Activated T-helper 1 cell treated with anti-CD3 and anti-CD28 coated beads, Interleukin-2, amount 50 U/mL, for 16 hours (primary cell): ENCODE measurements at regions not wholly inside any gene's neighbourhood (a gene's known extent, or its start where the extent isn't known, plus 50 kb on each side); places are given as distances from the start of the nearest gene placed in this dataset.

Experiments
- DNase-seq, 2 donors: peaks; one replicate each; pipeline ENCODE4 v3.0.0-alpha.2; 2020; ENCODE audit warnings: low read depth in 1 of 2, low spot score in 1 of 2

DNA sequence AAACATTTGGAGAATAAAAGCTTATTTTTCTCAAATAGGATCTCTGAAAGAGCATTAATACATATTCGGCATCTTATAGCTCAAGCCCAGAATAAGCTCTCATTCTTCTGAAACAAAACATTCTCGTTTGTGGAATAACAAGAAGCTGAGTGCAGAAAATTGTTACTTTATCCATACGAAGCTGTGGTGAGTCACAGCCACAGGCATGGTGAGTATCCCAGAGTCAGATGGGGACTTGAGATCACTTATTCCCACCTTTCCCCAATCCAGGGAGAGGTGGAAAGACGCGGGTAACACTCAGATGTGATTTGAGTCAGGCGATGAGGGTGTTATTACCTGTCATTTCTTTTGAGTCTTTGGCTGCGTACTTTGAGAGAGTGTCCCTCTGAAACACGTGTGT lies 214.6 kb upstream of the TMEM132C start:
- no peak for DNase-seq

GRCh38 chr12:128052777-128053176 lies 214.2 kb upstream of the TMEM132C start:
- DNase-seq: no peak

- no peak for DNase-seq
Measured at GRCh38 chr12:128055567-128055966, 211.4 kb upstream of the TMEM132C start.

- no peak for DNase-seq
Measured at GRCh38 chr12:128056136-128056801, 210.7 kb upstream of the TMEM132C start.

DNA sequence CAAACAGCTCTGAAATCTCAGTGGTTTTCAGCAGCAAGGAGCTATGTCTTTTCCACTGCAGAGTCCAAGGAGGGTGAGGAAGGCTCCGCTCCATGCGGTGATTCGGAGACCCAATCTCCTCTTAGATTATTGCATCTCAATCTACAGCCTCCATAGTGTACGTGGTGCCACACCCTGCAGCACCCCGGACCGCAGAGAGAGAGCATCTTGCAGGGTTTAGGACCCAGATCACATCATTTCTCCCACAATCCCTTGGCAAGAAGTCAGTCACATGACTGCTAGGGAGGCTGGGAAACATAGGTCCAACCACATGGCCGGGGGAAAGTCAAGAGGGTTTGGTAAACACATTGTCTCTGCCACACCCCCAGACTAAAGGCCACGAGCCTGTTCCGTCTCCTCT lies 209.4 kb upstream of the TMEM132C start:
- no peak for DNase-seq

DNA sequence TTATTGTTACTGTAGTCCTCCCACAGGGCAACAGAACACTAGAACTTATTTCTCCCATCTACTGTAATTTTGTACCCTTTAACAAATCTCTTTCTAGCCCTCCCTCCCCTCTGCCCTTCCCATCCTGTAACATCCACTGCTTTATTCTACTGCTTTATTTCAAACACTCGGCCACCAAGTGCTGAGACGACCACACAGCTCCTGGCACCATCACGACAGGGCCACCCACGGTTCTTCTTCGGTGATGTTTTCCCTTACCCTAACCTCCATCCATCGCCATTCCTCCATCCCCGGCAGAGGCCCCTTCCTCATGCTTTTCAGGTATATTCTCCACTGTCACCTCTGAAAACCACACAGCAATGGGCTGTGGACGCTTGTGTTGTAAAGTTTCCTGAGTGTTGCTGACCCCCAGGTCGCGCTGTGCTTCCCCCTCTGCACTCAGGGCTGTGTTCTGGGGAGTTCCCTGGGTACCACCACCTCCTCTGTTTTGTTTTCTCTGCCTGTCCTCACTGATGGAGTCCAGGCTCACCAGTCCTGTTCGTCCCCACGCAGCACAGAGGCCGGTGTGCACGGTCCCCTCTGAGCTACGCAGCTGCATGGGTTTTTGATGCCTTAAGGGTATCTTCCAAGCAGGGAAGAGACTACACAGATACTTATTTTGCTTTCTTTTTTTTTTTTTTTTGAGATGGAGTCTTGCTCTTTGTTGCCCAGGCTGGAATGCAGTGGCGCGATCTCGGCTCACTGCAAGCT lies 207.2 kb upstream of the TMEM132C start:
- no peak for DNase-seq

DNA sequence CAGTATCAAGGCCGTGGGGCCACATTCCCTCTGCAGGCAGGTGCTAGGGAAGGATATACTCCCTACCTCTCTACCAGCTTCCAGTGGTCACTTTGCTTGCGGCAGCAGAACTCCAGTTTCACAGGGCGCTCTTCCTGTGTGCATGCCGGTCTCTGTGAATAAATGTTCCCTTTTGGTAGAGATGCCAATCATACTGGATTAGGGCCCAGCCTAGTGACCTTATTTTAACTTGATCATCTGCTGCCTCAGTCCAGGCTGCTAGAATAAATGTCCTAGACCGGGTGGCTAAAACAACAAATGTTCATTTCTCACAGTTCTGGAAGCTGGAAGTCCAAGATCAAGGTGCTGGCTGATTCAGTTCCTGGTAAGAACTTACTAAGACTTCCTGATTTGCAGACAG lies 198.8 kb upstream of the TMEM132C start:
- no peak for DNase-seq

- DNase-seq: no peak
Measured at GRCh38 chr12:128069359-128069997, 197.5 kb upstream of the TMEM132C start.

- DNase-seq: no peak
Measured at GRCh38 chr12:128073937-128074336, 193.0 kb upstream of the TMEM132C start.

DNA sequence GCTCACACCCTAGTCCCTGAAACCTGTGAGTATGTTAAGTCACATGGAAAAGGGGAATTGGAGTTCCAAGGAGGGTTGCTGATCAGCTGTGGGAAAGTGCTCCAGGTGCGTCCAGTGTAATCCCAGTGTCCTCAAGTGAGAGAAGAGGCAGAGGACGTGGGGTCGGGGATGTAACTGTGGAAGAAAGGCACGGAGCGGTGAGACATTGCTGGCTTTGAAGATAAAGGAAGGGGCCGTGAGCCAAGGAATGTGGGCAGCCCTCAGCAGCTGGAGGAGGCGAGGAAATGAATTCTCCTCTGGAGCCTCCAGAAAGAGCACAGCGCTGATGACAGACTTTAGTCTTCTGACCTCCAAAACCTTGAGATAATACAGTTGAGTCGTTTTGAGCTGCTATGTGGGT lies 191.6 kb upstream of the TMEM132C start:
- no peak for DNase-seq

DNA sequence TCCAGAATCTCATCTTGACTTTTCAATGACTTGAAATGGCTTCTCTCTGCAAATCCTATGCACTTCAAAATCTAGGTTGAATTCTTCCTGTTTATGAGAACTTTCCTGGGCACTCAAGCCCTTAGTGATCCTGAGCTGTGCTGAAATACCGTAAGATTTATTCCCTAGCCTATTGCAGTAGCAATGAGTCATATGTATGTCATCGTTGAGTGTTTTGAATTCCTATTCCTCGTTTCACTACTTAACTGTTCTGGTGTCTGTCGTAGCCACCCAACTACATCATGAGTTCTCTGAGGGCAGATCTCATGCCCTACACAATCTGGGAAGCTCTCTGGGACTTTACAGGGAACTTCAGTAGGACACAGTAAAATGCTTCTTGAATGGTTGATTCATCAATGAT lies 190.8 kb upstream of the TMEM132C start:
- no peak for DNase-seq

DNA sequence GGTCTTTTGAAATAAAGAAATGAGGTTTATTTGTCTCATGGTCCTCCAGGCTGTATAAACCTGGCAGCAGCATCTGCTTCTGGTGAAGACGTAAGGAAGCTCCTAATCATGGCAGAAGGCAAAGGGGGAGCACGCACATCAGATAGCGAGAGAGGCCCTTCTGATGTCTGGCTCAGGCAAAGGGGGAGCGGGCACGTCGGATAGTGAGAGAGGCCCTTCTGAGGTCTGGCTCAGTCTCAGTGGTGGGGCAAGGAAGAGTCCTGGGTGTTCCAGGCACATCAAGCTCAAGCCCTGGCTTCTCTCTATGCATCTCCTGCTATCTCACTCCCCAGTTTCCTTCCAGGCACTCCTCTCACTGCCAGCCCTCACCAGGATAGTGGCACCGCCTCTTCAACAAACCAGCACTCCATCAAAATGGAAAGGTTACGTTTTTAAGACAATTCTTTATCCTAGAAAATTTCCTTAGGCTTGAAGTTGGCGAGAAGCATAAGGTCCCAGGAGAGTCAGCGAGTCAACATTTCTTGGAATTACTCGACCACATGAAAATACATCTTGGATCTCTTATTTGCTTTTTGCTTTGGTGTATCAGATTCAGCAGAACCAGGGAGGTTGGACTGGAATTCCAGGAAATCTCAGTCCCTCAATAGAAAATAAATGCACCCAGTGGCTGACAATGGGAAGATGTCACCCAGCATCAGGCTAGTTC lies 189.6 kb upstream of the TMEM132C start:
- DNase-seq: no peak

DNA sequence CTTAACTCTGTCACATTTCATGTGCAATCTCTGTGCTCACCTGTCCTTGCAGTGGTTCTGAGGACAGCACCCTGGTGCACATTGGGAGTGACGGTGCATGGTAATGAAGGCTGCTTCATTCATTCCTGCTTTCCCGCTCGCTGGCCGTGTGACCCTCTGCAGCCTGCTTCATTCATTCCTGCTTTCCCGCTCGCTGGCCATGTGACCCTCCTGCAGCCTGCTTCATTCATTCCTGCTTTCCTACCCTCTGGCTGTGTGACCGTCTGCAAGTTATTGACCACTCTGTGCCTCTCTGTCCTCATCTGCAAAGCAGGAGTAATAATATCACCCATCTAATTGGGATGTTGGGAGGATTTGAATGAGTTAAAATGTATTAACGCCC lies 189.1 kb upstream of the TMEM132C start:
- DNase-seq: no peak

GRCh38 chr12:128078301-128078971 lies 188.5 kb upstream of the TMEM132C start:
- DNase-seq: no peak

- DNase-seq: no peak
Measured at GRCh38 chr12:128079446-128079845, 187.5 kb upstream of the TMEM132C start.

GRCh38 chr12:128083132-128083729 lies 183.7 kb upstream of the TMEM132C start:
- no peak for DNase-seq

DNA sequence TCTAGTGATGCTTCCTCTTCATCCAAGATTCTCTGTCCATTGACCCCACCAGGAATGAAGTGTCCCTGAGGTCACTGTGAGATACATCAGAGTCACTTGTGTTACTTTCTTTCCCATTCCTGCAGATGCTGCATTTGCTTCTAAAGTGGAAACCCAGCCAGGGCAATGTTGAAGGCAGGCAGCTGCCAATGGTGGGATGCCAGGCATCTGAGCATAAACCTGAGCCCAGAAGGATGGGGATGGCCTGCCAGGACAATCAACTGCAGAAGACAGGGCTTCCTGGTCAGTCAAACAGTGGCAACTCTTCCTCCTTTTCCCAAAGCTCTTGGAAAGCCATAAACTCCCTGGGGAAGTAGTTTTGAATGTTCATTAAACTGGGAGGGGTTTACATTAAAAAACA lies 178.0 kb upstream of the TMEM132C start:
- no peak for DNase-seq

- no peak for DNase-seq
Measured at GRCh38 chr12:128089961-128090360, 177.0 kb upstream of the TMEM132C start.

DNA sequence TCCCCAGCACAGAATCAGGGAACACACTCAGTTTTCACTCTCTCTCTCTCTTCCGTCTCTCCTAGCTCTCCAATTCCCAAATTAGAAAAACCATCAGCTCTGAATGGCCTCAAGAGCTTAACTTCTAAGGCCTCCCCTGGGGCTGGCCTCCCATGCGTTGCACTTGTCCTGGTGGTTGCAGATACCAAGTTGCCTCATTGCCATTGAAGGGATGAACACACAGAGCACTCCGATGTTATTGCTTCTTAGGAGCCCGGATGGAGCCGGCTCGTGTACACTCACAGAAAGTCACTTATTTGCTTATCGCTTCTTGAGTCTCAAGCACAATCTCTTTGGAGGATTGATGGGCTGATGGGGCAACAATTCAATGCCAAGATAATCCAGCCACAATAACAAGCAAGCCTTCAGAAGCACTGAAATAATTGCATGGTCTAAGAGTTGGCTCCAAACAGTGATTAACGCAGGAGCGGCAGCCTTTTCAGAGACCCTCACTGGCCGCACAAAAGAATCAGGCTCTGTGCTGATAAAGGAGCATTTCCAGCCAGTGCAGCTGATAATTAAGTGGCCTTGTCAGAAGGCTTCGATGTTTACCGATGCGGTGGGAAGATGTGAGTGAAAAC lies 175.8 kb upstream of the TMEM132C start:
- DNase-seq: no peak

DNA sequence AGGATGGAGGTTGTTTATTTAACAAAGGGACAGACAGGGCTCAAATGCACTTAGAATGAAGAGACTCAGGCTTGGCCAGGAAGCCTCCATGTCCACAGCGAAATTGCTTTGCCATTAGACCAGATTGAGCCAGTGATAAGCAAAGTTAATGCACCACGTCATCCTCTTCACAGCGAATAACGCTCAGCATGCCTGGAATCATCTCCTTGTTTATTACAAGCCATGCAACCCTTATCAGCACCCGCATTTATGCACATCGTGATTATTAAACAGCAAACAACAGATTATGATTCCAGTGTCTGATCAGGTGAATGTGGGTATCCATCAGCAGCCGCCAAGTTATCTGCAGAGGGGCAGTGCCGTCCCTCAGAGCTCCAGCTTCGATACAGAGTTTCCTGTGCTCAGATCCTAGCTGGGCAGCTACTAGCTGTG lies 175.0 kb upstream of the TMEM132C start:
- no peak for DNase-seq
